Fibroblast of pulmonary artery (primary cell): ENCODE measurements at regions not wholly inside any gene's neighbourhood (a gene's known extent, or its start where the extent isn't known, plus 50 kb on each side); places are given as distances from the start of the nearest gene placed in this dataset.

Experiments used
- DNase-seq: peaks from one replicate; pipeline ENCODE4 v3.0.0-alpha.2; 2010; ENCODE audit warnings: low read depth
- H3K4me3 ChIP-seq: replicated peaks from 2 replicates; pipeline ENCODE4 v1.5.1; 2011; ENCODE audit warnings: low read depth, mild to moderate bottlenecking, control low read depth, low read length, moderate library complexity
- TF ChIP-seq, protein P1 (sequence below): IDR thresholded peaks from 2 replicates; pipeline ENCODE4 v1.5.1; 2011; ENCODE audit warnings: mild to moderate bottlenecking, control low read depth, low read length, inconsistent platforms; ENCODE audit errors: missing control alignments

DNA sequence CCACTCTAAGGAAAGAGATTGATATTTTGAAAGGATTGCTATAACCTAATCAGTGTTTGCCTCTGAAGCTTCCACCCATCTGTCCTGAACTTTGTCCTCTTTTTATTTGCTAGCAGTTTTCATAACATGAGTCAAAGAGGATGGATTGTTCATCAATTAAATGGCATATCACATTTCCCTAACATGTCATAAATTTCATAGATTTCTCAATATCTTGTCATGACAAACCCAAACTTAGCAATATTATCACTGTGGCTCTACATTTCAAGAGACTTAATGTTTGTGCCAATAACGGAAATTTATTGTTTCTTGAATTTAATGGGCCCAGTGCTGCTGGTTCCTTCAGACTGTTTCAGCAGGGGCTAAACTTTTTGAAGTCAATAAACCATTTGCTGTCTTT lies 330.3 kb downstream of the CAAP1 start:
- DNase-seq: no peak
- TF ChIP-seq, protein P1, sequence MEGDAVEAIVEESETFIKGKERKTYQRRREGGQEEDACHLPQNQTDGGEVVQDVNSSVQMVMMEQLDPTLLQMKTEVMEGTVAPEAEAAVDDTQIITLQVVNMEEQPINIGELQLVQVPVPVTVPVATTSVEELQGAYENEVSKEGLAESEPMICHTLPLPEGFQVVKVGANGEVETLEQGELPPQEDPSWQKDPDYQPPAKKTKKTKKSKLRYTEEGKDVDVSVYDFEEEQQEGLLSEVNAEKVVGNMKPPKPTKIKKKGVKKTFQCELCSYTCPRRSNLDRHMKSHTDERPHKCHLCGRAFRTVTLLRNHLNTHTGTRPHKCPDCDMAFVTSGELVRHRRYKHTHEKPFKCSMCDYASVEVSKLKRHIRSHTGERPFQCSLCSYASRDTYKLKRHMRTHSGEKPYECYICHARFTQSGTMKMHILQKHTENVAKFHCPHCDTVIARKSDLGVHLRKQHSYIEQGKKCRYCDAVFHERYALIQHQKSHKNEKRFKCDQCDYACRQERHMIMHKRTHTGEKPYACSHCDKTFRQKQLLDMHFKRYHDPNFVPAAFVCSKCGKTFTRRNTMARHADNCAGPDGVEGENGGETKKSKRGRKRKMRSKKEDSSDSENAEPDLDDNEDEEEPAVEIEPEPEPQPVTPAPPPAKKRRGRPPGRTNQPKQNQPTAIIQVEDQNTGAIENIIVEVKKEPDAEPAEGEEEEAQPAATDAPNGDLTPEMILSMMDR: no peak
- no peak overlapping the region for H3K4me3 ChIP-seq

- no peak for DNase-seq
- TF ChIP-seq, protein P1: no peak
These were observed 330.7 kb downstream of the CAAP1 start for GRCh38 chr9:26561928-26562327.

DNA sequence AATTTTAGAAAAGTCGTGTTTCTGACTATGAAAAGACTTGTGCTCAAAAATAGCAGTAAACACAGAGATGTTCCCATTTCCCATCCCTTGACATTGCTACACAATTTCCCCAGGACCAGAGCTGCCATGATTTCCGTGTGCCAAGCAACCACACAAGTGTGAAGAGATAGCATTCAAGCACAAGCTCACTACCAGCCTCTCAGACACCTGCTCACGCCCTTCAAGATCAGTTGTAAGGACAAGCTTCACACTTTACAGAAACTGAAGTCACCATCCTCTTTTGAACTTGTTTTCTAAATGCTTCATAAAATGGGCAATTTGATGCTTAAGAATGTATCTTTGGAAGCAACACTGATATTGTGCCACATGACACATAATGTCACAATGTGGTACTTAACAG lies 333.1 kb downstream of the CAAP1 start:
- H3K4me3 ChIP-seq: no peak overlapping the region
- TF ChIP-seq, protein P1: no peak
- DNase-seq: no peak

More at GRCh38 chr9:26561928-26562327, 330.7 kb downstream of the CAAP1 start:
- H3K4me3 ChIP-seq: no peak overlapping the region

DNA sequence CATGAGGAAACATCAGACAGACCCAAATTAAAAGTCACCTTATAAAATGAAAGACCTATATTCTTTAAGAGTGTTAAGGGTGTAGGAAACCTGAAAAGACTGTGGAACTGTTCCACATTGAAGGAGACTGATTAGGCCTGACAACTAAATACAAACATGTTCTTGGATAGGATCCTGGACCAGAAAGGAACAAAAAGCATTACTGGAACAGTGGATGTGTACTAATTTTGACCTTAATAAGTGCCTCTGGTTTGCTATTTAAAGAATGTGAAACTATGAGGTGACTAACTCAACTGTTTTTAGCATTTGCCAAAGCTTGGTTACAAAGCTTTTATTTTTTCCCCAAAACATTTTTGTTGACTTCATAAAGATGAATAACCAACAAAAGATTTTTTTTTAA lies 340.6 kb downstream of the CAAP1 start:
- TF ChIP-seq, protein P1: no peak
- DNase-seq: no peak
- no peak overlapping the region for H3K4me3 ChIP-seq

GRCh38 chr9:26551451-26551850 lies 341.2 kb downstream of the CAAP1 start:
- TF ChIP-seq, protein P1: no peak
- DNase-seq: no peak

DNA sequence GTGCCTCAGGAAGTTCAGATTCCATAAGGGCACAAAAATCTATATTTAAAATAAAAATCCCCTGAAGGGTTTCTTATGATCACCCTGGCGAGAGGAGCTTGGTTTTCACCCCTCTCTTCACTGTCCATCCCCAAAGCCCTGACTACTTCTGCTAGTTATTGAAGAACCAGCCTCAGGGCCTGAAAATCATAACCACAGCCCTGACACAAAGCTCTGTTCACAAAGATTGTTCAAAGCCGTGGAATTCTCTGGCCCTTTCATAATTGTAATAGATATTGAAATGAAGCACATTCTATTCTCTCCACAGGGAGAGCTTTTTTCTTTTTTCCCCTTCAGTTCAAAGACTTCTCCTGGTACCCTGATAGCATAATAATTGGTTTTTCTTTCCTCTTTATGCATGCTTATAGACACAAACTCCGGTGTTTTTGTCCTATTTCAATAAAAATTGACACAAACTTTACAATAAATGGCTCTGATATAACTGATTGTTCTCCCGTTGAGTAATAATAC lies 343.8 kb downstream of the CAAP1 start:
- TF ChIP-seq, protein P1: no peak
- DNase-seq: no peak
- H3K4me3 ChIP-seq: no peak overlapping the region

More at GRCh38 chr9:26551451-26551850, 341.2 kb downstream of the CAAP1 start:
- H3K4me3 ChIP-seq: no peak overlapping the region

DNA sequence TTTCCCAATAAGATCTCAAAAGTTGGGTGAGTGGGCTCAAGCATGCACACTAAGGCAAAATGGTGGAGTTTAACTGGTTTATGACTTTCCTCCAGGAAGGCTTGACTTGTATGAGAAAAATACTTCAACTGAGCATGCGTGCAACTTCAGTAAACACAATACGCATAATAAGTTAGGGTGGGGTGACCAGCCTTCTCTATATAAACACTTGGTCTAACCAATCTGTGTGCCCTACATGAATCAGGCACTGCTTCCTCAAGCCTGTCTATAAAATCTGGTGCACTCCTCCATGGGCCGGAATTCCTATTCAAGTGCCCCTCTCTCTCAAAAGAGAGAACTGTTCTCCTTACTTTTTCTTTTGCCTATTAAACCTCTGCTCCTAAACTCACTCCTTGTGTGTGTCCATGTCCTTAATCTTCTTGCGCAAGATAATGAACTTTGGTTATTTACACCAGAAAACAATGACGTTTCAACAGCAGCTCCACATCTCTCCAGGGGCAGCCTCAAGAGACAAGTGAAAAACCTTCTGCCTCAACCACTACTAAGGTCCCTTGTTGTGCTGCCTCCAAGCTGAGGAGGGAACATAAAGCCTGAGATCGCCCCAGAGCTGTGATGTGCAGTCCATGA lies 352.6 kb downstream of the CAAP1 start:
- H3K4me3 ChIP-seq: no peak overlapping the region
- no peak for DNase-seq
- TF ChIP-seq, protein P1: no peak
